ENCODE measurements at regions not wholly inside any gene's neighbourhood (a gene's known extent, or its start where the extent isn't known, plus 50 kb on each side); places are given as distances from the start of the nearest gene placed in this dataset.

- DNase-seq (ENCODE audit: low read depth in 4 of 4, low spot score in 2 of 4): no peak
Measured at GRCh38 chrX:124984140-124984813, 335.4 kb upstream of the TEX13C start.

GRCh38 chrX:124986284-124986683, 333.4 kb upstream of the TEX13C start:
- no peak for DNase-seq (ENCODE audit: low read depth in 4 of 4, low spot score in 2 of 4)

- DNase-seq (ENCODE audit: low read depth in 4 of 4, low spot score in 2 of 4): no peak
Measured at GRCh38 chrX:124993735-124994134, 325.9 kb upstream of the TEX13C start.

GRCh38 chrX:124994404-124994803, 325.3 kb upstream of the TEX13C start:
- DNase-seq (ENCODE audit: low read depth in 4 of 4, low spot score in 2 of 4): no peak

GRCh38 chrX:125003746-125004446, 315.8 kb upstream of the TEX13C start:
- no peak for DNase-seq (ENCODE audit: low read depth in 4 of 4, low spot score in 2 of 4)

- DNase-seq (ENCODE audit: low read depth in 4 of 4, low spot score in 2 of 4): no peak
Measured at GRCh38 chrX:125004799-125005198, 314.9 kb upstream of the TEX13C start.

- DNase-seq (ENCODE audit: low read depth in 4 of 4, low spot score in 2 of 4): no peak
Measured at GRCh38 chrX:125005863-125006262, 313.8 kb upstream of the TEX13C start.

GRCh38 chrX:125006704-125007103, 313.0 kb upstream of the TEX13C start:
- DNase-seq (ENCODE audit: low read depth in 4 of 4, low spot score in 2 of 4): no peak

GRCh38 chrX:125012585-125012984, 307.1 kb upstream of the TEX13C start:
- DNase-seq (ENCODE audit: low read depth in 4 of 4, low spot score in 2 of 4): no peak

- no peak for DNase-seq (ENCODE audit: low read depth in 4 of 4, low spot score in 2 of 4)
Measured at GRCh38 chrX:125029131-125029530, 290.5 kb upstream of the TEX13C start.
